Activated naive CD8-positive, alpha-beta T cell treated with anti-CD3 and anti-CD28 coated beads for 36 hours (primary cell): ENCODE measurements at regions not wholly inside any gene's neighbourhood (a gene's known extent, or its start where the extent isn't known, plus 50 kb on each side); places are given as distances from the start of the nearest gene placed in this dataset.

ENCODE experiments used
- DNase-seq: peaks from one replicate; pipeline ENCODE4 v3.0.0; 2021
- H3K27ac Mint-ChIP-seq: one replicate; pipeline ENCODE4 v1.8.0; 2022; ENCODE audit warnings: mild to moderate bottlenecking, moderate library complexity, mixed read lengths
- H3K27me3 Mint-ChIP-seq: one replicate; pipeline ENCODE4 v1.8.0; 2022; ENCODE audit warnings: mild to moderate bottlenecking, mixed read lengths
- H3K36me3 Mint-ChIP-seq: one replicate; pipeline ENCODE4 v1.8.0; 2021; ENCODE audit warnings: mild to moderate bottlenecking, mixed read lengths
- H3K4me1 Mint-ChIP-seq: one replicate; pipeline ENCODE4 v1.8.0; 2021; ENCODE audit warnings: mixed read lengths
- H3K4me3 Mint-ChIP-seq: one replicate; pipeline ENCODE4 v1.8.0; 2022; ENCODE audit warnings: mild to moderate bottlenecking, moderate library complexity, mixed read lengths
- H3K9me3 Mint-ChIP-seq: one replicate; pipeline ENCODE4 v1.8.0; 2022; ENCODE audit warnings: mixed read lengths

DNA sequence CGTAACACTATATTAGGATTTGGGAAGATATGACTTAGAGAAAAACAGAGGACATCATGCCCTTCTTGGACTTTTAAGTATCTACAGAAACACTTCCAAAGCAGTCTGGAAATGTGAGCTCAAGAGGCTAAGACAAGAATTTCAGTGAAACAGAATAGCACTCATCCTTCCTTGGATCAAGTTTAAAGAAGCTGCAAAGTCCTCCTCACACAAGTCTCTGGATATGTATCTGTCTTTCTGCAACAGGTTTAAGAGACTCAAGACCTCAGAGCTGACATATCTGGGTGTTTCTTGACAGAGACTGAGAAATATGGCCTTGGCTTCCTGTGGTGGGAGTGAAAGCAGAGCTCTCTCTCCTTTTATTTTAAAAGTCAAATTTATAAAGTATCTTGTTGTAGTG, 82.5 kb upstream of the GIMD1 start:
- Mint-ChIP-seq H3K4me3 (no peak overlapping the region), H3K9me3 (peaks cover under 1% of the 10 kb centered on the region), H3K27ac (no peak overlapping the region), H3K27me3 (peaks cover 6% of the 10 kb centered on the region), H3K4me1 (no peaks in the 10 kb centered on the region), H3K36me3 (no peaks in the 10 kb centered on the region)
- DNase-seq, result no peak

DNA sequence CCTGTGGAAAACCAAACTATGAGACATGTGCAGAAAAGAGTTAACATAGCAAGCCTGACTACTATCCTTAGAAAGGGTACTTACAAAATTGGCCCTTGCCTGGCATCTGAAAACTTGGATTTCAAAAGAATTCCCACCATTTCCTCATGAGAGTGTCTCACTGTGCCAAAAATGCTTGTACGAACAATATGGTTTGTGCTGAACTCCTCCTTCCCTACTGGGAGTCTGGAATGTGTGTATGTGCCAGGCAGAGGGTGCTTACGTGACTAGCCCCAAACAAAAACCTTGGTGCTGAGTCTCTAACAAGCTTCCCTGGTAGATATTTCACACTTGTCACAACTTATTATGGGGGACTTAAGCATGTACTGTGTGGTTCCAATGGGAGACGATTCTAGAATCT, 81.7 kb upstream of the GIMD1 start:
- no peak overlapping the region for H3K4me3 Mint-ChIP-seq

DNA sequence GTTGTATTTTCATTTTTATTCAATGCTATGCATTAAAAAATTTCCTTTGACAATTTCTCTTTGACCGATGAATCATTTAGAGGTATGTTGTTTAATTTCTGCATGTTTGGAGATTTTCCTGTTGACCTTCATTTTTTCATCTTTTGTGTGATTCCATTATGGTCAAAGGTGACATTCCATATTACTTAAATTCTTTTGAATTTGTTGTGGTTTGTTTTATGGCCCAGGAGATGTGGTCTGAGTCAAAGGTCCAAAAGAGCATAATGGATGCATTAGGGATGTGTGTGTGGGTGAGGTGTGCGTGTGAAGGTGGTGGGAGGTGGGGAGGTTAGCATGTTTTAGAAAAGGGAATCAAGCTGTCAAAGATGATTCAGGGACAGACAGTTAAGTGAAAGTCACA, 76.0 kb upstream of the GIMD1 start:
- H3K4me3 Mint-ChIP-seq, result no peak overlapping the region
- no peaks in the 10 kb centered on the region for H3K36me3 Mint-ChIP-seq
- peaks cover 4% of the 10 kb centered on the region for H3K9me3 Mint-ChIP-seq

More for the DNA sequence above, 81.7 kb upstream of the GIMD1 start:
- DNase-seq, result no peak
- no peak overlapping the region for H3K27ac Mint-ChIP-seq
- no peaks in the 10 kb centered on the region for H3K36me3 Mint-ChIP-seq
- H3K9me3 Mint-ChIP-seq, result peaks cover 4% of the 10 kb centered on the region
- peaks cover 6% of the 10 kb centered on the region for H3K27me3 Mint-ChIP-seq
- no peaks in the 10 kb centered on the region for H3K4me1 Mint-ChIP-seq

DNA sequence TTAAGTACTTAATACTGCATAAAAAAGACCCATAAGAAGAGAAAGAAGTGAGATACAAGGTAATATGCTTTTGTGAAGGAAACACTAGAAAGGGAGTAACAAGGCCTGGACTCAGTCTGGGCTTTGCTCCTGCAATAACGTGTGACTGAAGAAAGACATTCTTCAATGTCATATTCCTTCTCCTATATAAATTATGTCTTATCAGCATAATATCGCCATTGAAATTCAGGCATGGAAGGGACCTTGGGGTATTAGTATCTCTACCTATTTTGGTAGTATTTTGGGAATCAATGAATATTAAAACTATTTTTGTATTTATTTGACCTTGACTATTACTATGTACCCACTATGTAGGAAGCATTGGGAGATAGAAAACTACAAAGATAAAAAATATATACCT, 62.2 kb upstream of the GIMD1 start:
- H3K27ac Mint-ChIP-seq, result no peak overlapping the region
- H3K4me1 Mint-ChIP-seq, result no peaks in the 10 kb centered on the region
- H3K36me3 Mint-ChIP-seq, result no peaks in the 10 kb centered on the region
- no peak for DNase-seq
- H3K27me3 Mint-ChIP-seq, result no peaks in the 10 kb centered on the region
- H3K4me3 Mint-ChIP-seq, result no peak overlapping the region
- no peaks in the 10 kb centered on the region for H3K9me3 Mint-ChIP-seq

More for the DNA sequence above, 76.0 kb upstream of the GIMD1 start:
- no peak for DNase-seq
- Mint-ChIP-seq H3K27me3 (peaks cover 5% of the 10 kb centered on the region), H3K4me1 (no peaks in the 10 kb centered on the region), H3K27ac (no peak overlapping the region)

DNA sequence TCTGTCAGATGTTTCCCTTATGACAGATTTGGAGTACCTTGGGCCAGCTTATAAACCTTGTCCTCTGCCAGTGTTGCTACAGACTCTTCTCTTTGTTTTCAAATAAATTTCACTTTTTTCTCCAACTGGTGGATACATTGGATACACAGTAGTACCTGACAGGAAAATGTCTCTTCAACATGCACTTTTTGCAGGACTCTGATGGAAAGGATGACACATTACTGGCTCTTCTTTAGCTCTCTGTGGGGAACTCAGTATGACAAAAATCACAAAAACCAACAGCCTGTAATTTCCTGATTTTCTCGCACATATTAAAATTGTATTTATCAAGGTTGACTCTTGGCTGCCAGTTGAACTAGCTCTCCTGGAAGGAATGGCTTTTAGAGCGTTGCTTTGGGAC, 61.3 kb upstream of the GIMD1 start:
- no peaks in the 10 kb centered on the region for H3K36me3 Mint-ChIP-seq
- no peaks in the 10 kb centered on the region for H3K9me3 Mint-ChIP-seq
- H3K4me1 Mint-ChIP-seq, result no peaks in the 10 kb centered on the region
- H3K27me3 Mint-ChIP-seq, result no peaks in the 10 kb centered on the region
- H3K27ac Mint-ChIP-seq, result no peak overlapping the region
- DNase-seq, result no peak
- H3K4me3 Mint-ChIP-seq, result no peak overlapping the region

DNA sequence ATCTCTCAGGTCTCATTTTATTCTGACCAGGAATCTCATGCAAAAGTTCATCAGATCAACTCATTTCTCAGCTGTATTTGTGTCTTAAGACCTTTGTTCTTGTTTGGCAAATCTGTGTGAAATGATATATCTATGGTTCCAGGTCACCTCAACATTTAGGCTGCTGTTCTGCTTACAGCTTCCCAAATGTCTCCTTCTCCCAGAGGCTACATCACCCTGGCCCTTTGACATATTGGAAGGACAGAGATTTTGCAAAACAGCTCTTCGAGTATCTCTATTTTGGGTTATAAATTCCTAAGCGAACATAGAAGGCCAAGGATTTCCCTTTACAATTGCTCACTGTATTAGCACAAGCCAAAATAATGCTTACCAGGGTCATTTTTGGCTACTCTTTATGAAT, 57.5 kb upstream of the GIMD1 start:
- DNase-seq, result no peak
- no peaks in the 10 kb centered on the region for H3K4me1 Mint-ChIP-seq
- H3K4me3 Mint-ChIP-seq, result no peak overlapping the region
- H3K36me3 Mint-ChIP-seq, result no peaks in the 10 kb centered on the region
- H3K9me3 Mint-ChIP-seq, result no peaks in the 10 kb centered on the region
- peaks cover 13% of the 10 kb centered on the region for H3K27me3 Mint-ChIP-seq
- H3K27ac Mint-ChIP-seq, result no peak overlapping the region

DNA sequence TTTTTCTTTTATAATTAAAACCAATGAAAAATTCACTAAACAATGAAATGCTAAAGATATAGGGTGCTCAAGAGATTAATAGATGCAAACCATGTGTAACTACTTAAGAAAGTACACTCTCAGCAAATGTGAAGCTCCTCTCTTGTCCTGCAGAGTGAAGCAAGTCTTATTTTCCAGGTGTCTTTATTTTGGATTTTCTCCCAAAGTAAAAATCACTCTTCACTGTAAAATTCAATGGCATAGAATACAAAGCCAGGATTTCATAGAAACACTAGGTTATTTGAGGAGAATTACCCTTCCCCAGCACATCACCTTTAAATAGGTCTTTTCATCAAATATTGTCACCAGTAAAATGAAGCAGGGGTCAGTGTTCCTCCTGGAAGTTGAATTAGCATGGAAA, 57.0 kb upstream of the GIMD1 start:
- H3K27ac Mint-ChIP-seq, result no peak overlapping the region
- H3K9me3 Mint-ChIP-seq, result no peaks in the 10 kb centered on the region
- H3K36me3 Mint-ChIP-seq, result no peaks in the 10 kb centered on the region
- H3K27me3 Mint-ChIP-seq, result peaks cover 13% of the 10 kb centered on the region
- no peak overlapping the region for H3K4me3 Mint-ChIP-seq
- H3K4me1 Mint-ChIP-seq, result no peaks in the 10 kb centered on the region
- no peak for DNase-seq

DNA sequence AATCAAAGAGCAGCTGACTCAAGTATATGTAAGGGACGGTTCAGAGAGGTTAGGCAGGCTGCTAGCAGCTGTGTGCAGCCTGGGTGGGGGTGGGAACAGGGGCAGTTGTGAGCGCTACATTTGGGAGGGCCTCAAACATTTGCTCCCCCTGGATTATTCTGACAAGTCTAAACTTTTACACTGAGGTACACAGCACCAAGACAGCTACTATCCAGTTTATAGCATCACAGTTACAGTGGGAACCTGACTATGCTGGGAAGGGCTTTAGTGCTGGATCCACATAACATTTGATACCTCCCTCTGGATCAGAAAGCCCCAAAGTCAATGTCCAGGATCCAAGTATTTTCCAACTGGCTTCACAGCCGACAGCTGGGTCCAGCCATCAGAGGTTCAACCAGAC, 55.8 kb upstream of the GIMD1 start:
- H3K9me3 Mint-ChIP-seq, result peaks cover 2% of the 10 kb centered on the region
- H3K27ac Mint-ChIP-seq, result no peak overlapping the region
- peaks cover 13% of the 10 kb centered on the region for H3K27me3 Mint-ChIP-seq
- no peaks in the 10 kb centered on the region for H3K36me3 Mint-ChIP-seq
- no peak for DNase-seq
- H3K4me3 Mint-ChIP-seq, result no peak overlapping the region
- H3K4me1 Mint-ChIP-seq, result no peaks in the 10 kb centered on the region

DNA sequence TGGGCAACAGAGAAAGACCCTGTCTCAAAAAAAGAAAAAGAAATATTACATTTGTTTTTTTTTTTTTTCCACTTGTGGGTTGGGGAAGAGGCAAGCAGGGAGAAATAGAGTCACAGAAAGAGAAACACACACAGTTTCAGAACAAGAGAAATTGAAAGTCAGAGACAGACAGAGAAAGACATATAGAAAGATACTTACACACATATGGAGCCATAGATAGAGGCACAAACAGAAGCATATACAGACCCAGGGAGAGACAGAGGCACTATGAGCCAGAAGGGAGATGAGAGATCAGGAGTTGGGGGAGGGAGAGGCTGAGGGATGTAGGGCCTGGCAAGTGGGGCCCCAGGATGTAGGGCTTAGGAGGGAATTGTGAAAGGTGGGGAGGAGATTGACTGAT, 55.2 kb upstream of the GIMD1 start:
- no peak overlapping the region for H3K27ac Mint-ChIP-seq
- no peaks in the 10 kb centered on the region for H3K36me3 Mint-ChIP-seq
- DNase-seq, result no peak
- peaks cover 13% of the 10 kb centered on the region for H3K27me3 Mint-ChIP-seq
- no peak overlapping the region for H3K4me3 Mint-ChIP-seq
- H3K4me1 Mint-ChIP-seq, result no peaks in the 10 kb centered on the region
- H3K9me3 Mint-ChIP-seq, result peaks cover 2% of the 10 kb centered on the region

DNA sequence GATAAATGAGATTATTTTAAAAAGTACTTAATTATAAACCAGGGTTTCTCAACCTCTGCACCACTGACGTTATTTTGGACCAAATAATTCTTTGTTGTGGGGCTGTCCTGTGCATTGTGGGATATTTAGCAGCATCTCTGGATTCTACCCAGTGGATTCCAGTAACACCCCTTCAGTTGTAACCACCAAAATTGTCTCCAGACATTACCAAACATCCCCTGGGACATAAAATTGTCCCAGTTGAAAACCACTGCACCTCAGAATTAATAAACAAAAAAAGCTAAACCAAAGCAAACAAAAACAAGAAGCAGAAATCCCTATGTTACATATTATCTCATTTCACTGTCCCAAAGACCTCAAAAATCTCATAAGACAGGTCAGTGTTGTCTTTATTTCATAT, 54.2 kb upstream of the GIMD1 start:
- H3K27ac Mint-ChIP-seq, result no peak overlapping the region

DNA sequence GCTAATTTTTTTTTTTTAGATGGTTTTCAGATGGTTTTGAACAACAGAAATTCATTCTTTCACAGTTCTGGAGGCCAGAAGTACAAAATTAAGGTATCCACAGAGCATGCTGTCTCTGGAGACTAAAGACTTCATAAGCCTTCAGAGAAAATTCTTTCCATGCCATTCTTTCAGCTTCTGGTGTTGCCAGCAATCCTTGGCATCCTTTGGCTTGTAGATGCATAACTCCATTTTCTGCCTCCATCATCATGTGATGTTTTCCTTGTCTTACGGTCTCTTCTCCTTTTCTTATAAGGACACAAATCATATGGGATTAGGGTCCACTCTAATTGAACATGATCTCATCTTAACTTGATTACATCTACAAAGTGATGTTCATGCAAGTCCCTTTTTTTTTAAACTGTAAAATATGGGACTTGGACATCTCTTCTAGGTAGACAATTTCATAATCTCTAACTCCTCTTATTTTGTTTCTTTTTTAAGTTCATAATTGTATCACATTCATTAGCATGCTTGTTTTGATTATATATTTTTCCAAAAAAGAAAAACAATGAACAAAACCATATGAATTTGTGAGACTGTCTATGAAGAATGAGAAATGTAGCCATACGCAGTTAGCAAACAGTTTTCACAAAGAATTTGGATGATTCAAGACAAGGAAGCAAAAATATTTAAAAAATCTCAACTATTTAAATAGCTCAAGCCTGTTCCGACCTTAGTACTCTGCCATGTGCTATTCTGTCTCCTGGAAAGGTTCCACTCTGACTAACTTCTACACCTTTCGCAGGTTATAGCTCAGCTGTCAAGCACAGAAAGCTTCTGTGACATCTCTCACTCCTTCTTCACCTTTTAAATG, 53.1 kb upstream of the GIMD1 start:
- no peak overlapping the region for H3K27ac Mint-ChIP-seq
- H3K4me3 Mint-ChIP-seq, result no peak overlapping the region
- H3K27me3 Mint-ChIP-seq, result peaks cover 13% of the 10 kb centered on the region
- no peak for DNase-seq
- H3K4me1 Mint-ChIP-seq, result no peaks in the 10 kb centered on the region
- H3K9me3 Mint-ChIP-seq, result peaks cover 2% of the 10 kb centered on the region
- no peaks in the 10 kb centered on the region for H3K36me3 Mint-ChIP-seq

More for the DNA sequence above, 54.2 kb upstream of the GIMD1 start:
- Mint-ChIP-seq H3K4me1 (no peaks in the 10 kb centered on the region), H3K27me3 (peaks cover 13% of the 10 kb centered on the region), H3K4me3 (no peak overlapping the region), H3K36me3 (no peaks in the 10 kb centered on the region), H3K9me3 (peaks cover 2% of the 10 kb centered on the region)
- no peak for DNase-seq

DNA sequence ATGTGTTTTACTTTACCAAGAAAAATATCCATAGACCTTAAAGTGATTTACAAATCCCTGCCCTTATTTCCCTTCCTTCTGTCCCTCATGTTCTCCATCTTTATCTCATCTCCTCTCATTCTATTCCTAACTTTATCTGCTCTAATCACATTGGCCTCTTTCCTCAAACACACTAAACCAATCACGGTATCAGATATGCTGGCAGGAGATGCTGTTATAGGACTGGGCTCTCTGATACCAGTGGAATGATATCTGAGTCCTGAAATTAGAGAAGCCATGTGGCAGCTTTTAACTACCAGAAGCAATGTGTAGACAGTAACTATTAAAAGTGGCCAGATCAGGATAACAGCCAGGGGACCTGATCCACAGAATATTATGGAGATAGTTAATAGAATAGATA, 49.9 kb upstream of the GIMD1 start:
- Mint-ChIP-seq H3K4me1 (no peaks in the 10 kb centered on the region), H3K27me3 (peaks cover 7% of the 10 kb centered on the region), H3K36me3 (no peaks in the 10 kb centered on the region), H3K4me3 (no peak overlapping the region), H3K9me3 (peaks cover 2% of the 10 kb centered on the region), H3K27ac (no peak overlapping the region)
- DNase-seq, result no peak
